GM21576 (cell line): ENCODE measurements at regions not wholly inside any gene's neighbourhood (a gene's known extent, or its start where the extent isn't known, plus 50 kb on each side); places are given as distances from the start of the nearest gene placed in this dataset.

Source experiments
- ATAC-seq: cut with Tn5 transposase; IDR thresholded peaks from one replicate; pipeline ENCODE4 v1.9.1; 2021; ENCODE audit warnings: mild to moderate bottlenecking, moderate library complexity; ENCODE audit not compliant: unreplicated experiment

GRCh38 chr10:90975096-90975495, 54.2 kb upstream of the ANKRD1 start:
- no peak for ATAC-seq

- peak; percentile 65 for ATAC-seq
These were observed 56.4 kb upstream of the ANKRD1 start for GRCh38 chr10:90977162-90977854.

GRCh38 chr10:90977855-90978486, 57.1 kb upstream of the ANKRD1 start:
- ATAC-seq: peak; percentile 4

- ATAC-seq: no peak
These were observed 61.6 kb upstream of the ANKRD1 start for GRCh38 chr10:90982406-90983008.

- ATAC-seq: no peak
These were observed 63.1 kb upstream of the ANKRD1 start for GRCh38 chr10:90983914-90984549.

GRCh38 chr10:90984898-90985297, 64.0 kb upstream of the ANKRD1 start:
- no peak for ATAC-seq

GRCh38 chr10:90985321-90985933, 64.5 kb upstream of the ANKRD1 start:
- no peak for ATAC-seq

GRCh38 chr10:90986136-90986760, 65.4 kb upstream of the ANKRD1 start:
- no peak for ATAC-seq

GRCh38 chr10:90986870-90987269, 66.0 kb upstream of the ANKRD1 start:
- ATAC-seq: no peak

- no peak for ATAC-seq
These were observed 66.5 kb upstream of the ANKRD1 start for GRCh38 chr10:90987383-90987782.

GRCh38 chr10:90988024-90988423, 67.1 kb upstream of the ANKRD1 start:
- ATAC-seq: no peak

GRCh38 chr10:90988802-90989201, 67.9 kb upstream of the ANKRD1 start:
- ATAC-seq: no peak

- ATAC-seq: no peak
These were observed 68.5 kb upstream of the ANKRD1 start for GRCh38 chr10:90989378-90989777.

GRCh38 chr10:90992462-90992861, 71.6 kb upstream of the ANKRD1 start:
- no peak for ATAC-seq

GRCh38 chr10:90993340-90993739, 72.5 kb upstream of the ANKRD1 start:
- peak; percentile 42 for ATAC-seq

GRCh38 chr10:90997670-90998069, 76.8 kb upstream of the ANKRD1 start:
- ATAC-seq: no peak

- ATAC-seq: peak; percentile 1
These were observed 78.0 kb upstream of the ANKRD1 start for GRCh38 chr10:90998733-90999511.

- peak; percentile 70 for ATAC-seq
These were observed 78.8 kb upstream of the ANKRD1 start for GRCh38 chr10:90999512-91000172.

- ATAC-seq: no peak
These were observed 79.6 kb upstream of the ANKRD1 start for GRCh38 chr10:91000470-91000869.

GRCh38 chr10:91000985-91001384, 80.1 kb upstream of the ANKRD1 start:
- no peak for ATAC-seq
